ENCODE measurements at regions not wholly inside any gene's neighbourhood (a gene's known extent, or its start where the extent isn't known, plus 50 kb on each side); places are given as distances from the start of the nearest gene placed in this dataset.

DNA sequence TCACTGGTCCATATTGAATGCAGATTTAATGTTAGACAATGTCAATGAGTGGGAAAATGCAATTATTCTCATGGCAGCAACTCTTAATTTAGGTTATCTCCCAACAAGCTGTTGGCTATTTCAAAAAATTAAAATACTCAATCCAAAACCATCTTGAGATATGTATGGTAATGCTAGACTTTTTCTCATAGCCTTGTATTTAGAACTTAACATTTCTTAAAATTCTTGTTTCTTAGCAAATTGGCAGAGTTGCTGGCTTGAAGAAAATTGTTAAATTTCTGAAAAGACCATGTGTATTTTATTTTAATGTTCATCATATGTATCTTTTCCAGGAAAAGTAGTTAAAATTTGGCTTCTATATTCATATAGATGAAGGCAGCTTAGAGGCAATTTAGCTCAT is 1355.1 kb downstream of the PCDH9 start:
- TF ChIP-seq ZNF720 (CRISPR knock-in tag; IDR thresholded peaks at IDR 0.05): no peak
- no peak for TF ChIP-seq TBP (CRISPR knock-in tag; IDR thresholded peaks at IDR 0.05)
- no peak for TF ChIP-seq POLR2A (IDR thresholded peaks at IDR 0.05; ENCODE audit: insufficient read depth in 1 of 2, low read depth in 2 of 2, low read length in 2 of 2)
- TF ChIP-seq MXI1 (IDR thresholded peaks at IDR 0.05; ENCODE audit: borderline replicate concordance, low read depth, low read length): no peak
- no peak for TF ChIP-seq SRF (IDR thresholded peaks at IDR 0.05; ENCODE audit: low read depth, low read length)
- TF ChIP-seq ETV6 (CRISPR knock-in tag; conservative IDR thresholded peaks at IDR 0.05): no peak
- TF ChIP-seq MTA3 (CRISPR knock-in tag; IDR thresholded peaks at IDR 0.05): no peak
- TF ChIP-seq ZNF235 (CRISPR knock-in tag; IDR thresholded peaks at IDR 0.05; ENCODE audit: borderline replicate concordance): no peak
- TF ChIP-seq ZNF232 (CRISPR knock-in tag; IDR thresholded peaks at IDR 0.05; ENCODE audit: borderline replicate concordance): no peak
- no peak for TF ChIP-seq POLR2AphosphoS5 (IDR thresholded peaks at IDR 0.05; ENCODE audit: low read depth, low read length)
- TF ChIP-seq, protein P1, sequence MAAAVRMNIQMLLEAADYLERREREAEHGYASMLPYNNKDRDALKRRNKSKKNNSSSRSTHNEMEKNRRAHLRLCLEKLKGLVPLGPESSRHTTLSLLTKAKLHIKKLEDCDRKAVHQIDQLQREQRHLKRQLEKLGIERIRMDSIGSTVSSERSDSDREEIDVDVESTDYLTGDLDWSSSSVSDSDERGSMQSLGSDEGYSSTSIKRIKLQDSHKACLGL (CRISPR knock-in tag; IDR thresholded peaks at IDR 0.05): no peak
- no peak for TF ChIP-seq SOX6 (IDR thresholded peaks at IDR 0.05)
- TF ChIP-seq SOX6 (CRISPR knock-in tag; IDR thresholded peaks at IDR 0.05): no peak
